ENCODE measurements at regions not wholly inside any gene's neighbourhood (a gene's known extent, or its start where the extent isn't known, plus 50 kb on each side); places are given as distances from the start of the nearest gene placed in this dataset.

DNA sequence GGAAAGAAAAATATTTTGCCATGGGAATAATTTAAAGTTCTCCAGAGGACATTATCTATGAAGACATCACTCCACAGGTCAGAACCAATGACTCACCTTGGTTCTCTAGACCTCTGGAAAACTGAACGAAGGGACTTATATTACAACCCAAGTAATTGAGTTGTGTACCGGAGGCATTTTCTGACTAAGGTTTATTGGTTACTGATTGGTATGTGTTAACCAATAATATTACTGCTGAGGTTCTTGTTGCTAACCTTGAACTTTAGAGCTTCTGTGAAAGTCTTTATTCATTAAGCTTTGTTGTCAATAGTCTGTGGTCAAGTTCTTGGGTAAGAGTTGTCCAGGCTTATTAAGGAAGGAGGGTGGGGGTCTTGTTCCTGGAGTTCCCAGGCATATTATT lies 78.1 kb upstream of the MTPN start:
- Mint-ChIP-seq H3K9me3 (ENCODE audit: unreplicated experiment) (no peaks in the 10 kb centered on the region), H3K4me3 (ENCODE audit: unreplicated experiment) (no peak overlapping the region), H3K27me3 (ENCODE audit: unreplicated experiment) (peaks cover 3% of the 10 kb centered on the region), H3K36me3 (ENCODE audit: unreplicated experiment) (no peaks in the 10 kb centered on the region), H3K4me1 (ENCODE audit: low read depth, unreplicated experiment) (peaks cover 3% of the 10 kb centered on the region), H3K27ac (ENCODE audit: unreplicated experiment) (no peak overlapping the region)
- DNase-seq, result no peak
- TF ChIP-seq, protein P1, sequence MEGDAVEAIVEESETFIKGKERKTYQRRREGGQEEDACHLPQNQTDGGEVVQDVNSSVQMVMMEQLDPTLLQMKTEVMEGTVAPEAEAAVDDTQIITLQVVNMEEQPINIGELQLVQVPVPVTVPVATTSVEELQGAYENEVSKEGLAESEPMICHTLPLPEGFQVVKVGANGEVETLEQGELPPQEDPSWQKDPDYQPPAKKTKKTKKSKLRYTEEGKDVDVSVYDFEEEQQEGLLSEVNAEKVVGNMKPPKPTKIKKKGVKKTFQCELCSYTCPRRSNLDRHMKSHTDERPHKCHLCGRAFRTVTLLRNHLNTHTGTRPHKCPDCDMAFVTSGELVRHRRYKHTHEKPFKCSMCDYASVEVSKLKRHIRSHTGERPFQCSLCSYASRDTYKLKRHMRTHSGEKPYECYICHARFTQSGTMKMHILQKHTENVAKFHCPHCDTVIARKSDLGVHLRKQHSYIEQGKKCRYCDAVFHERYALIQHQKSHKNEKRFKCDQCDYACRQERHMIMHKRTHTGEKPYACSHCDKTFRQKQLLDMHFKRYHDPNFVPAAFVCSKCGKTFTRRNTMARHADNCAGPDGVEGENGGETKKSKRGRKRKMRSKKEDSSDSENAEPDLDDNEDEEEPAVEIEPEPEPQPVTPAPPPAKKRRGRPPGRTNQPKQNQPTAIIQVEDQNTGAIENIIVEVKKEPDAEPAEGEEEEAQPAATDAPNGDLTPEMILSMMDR (IDR thresholded peaks at IDR 0.05; ENCODE audit: partially characterized antibody, unreplicated experiment), result no peak

GRCh38 chr7:136053689-136054485 lies 76.7 kb upstream of the MTPN start:
- Mint-ChIP-seq H3K27me3 (ENCODE audit: unreplicated experiment) (peaks cover 2% of the 10 kb centered on the region), H3K9me3 (ENCODE audit: unreplicated experiment) (no peaks in the 10 kb centered on the region), H3K4me3 (ENCODE audit: unreplicated experiment) (no peak overlapping the region), H3K27ac (ENCODE audit: unreplicated experiment) (no peak overlapping the region), H3K36me3 (ENCODE audit: unreplicated experiment) (no peaks in the 10 kb centered on the region), H3K4me1 (ENCODE audit: low read depth, unreplicated experiment) (peaks cover 3% of the 10 kb centered on the region)
- no peak for DNase-seq
- TF ChIP-seq, protein P1 (IDR thresholded peaks at IDR 0.05; ENCODE audit: partially characterized antibody, unreplicated experiment), result no peak

DNA sequence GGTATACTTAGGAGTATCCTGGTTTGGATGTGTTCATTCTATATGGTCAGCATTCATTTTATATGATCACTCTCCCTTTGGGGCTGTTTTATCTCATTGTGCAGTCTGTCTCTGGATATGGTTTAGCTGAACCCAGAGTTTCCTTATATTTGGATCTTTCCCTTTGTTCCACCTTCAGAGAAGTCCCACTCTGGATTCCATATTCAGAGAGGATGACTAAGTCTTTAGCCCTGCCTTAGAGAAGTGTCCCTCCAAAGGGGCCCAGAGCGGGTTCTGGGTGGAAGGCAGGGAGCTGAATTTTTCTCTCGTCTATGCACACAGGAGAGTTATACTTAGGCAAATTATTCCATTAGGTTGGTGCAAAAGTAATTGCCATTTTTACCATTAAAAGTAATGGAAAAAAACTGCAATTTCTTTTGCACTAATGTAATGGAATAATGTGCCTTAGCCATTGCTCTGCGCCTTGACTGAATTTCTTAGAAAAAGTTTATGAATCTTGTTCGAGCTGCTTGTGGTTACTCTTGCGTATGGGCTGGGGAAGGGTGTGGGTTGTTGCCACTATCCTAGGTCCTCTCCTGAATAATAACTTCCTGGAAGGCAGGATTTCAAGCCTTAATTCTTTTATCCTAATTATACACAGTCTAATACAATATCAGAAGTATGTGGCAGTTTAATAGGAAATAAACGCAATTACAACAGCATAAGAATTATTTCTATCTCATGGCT lies 74.2 kb upstream of the MTPN start:
- Mint-ChIP-seq H3K27ac (ENCODE audit: unreplicated experiment) (no peak overlapping the region), H3K27me3 (ENCODE audit: unreplicated experiment) (peaks cover 2% of the 10 kb centered on the region), H3K4me3 (ENCODE audit: unreplicated experiment) (no peak overlapping the region), H3K4me1 (ENCODE audit: low read depth, unreplicated experiment) (no peaks in the 10 kb centered on the region), H3K9me3 (ENCODE audit: unreplicated experiment) (no peaks in the 10 kb centered on the region), H3K36me3 (ENCODE audit: unreplicated experiment) (no peaks in the 10 kb centered on the region)
- TF ChIP-seq, protein P1 (IDR thresholded peaks at IDR 0.05; ENCODE audit: partially characterized antibody, unreplicated experiment), result no peak
- DNase-seq, result no peak

DNA sequence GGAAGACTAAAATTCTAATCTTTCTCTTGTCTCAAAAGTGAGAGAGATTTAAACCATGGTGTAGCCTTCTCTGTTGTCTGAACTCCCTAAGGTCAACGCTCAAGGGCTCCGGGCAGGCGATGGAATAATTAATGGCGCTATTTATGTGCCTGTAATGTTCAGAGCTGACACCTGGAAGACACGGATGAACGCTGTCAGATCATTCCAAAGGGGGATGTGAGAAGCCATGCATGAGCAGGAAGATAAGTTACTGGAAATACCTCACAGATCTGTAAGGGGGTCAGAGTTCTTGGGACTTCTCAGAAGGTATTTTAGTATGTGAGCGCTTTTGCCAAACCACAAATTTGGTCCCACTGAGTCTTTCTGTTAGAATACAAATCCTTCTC lies 73.3 kb upstream of the MTPN start:
- TF ChIP-seq, protein P1 (IDR thresholded peaks at IDR 0.05; ENCODE audit: partially characterized antibody, unreplicated experiment), result no peak

More for the DNA sequence above, 73.3 kb upstream of the MTPN start:
- Mint-ChIP-seq H3K4me3 (ENCODE audit: unreplicated experiment) (no peak overlapping the region), H3K9me3 (ENCODE audit: unreplicated experiment) (no peaks in the 10 kb centered on the region), H3K4me1 (ENCODE audit: low read depth, unreplicated experiment) (no peaks in the 10 kb centered on the region), H3K36me3 (ENCODE audit: unreplicated experiment) (no peaks in the 10 kb centered on the region), H3K27ac (ENCODE audit: unreplicated experiment) (no peak overlapping the region), H3K27me3 (ENCODE audit: unreplicated experiment) (peaks cover 2% of the 10 kb centered on the region)
- DNase-seq, result no peak

Measured in glutamatergic neuron (in vitro differentiated cells).